NCI-H2081 (cell line): ENCODE measurements at regions not wholly inside any gene's neighbourhood (a gene's known extent, or its start where the extent isn't known, plus 50 kb on each side); places are given as distances from the start of the nearest gene placed in this dataset.
"Not testable (repeated sequence)": the region's sequence is repeated elsewhere in the genome, so short reads cannot be mapped to it uniquely, and the experiment has no call there.

Source experiments
- DNase-seq, 2 experiments: peaks; one replicate each; lab custom pipeline; 2025; lab: John Stamatoyannopoulos, UW

DNA sequence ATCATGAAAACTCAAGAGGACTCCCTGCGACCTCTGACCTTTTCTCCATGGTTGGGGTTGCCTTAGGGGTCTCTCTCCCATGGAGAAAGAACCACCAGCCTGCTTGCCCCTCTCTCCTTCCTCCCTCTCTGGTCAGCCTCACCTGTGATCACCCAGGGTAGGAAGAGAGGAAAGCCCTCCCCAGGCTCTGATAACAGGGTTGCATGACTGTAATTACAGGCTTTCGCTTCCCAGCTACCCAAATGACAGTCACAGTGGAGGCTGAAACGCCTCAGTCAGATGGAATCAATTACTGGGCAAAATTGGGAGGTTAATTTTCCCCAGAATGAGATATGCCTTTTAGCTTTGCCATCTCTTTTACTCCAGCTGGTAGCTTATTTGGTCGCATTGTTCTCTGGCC is 265.8 kb upstream of the SOX9 start:
- DNase-seq: peak; percentile 82 to 97

DNA sequence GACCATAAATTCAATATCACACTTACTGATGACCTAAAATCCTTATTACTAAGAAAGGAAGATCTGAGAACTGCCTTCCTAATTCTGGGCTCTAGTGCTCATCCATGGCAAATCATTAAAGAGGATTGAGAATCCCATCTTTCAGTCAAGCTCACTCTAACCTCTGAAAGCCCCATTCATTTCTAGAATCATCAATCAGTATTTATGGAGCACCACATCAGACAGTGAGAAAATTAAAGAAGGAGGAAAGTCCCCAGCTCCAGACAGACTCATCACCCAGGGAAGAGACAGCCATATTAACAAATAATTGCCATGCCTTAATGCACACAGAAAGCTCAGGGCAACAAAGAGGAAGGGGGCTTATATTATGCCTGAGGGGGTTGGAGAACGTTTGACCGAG is 256.1 kb upstream of the SOX9 start:
- DNase-seq: no peak

DNA sequence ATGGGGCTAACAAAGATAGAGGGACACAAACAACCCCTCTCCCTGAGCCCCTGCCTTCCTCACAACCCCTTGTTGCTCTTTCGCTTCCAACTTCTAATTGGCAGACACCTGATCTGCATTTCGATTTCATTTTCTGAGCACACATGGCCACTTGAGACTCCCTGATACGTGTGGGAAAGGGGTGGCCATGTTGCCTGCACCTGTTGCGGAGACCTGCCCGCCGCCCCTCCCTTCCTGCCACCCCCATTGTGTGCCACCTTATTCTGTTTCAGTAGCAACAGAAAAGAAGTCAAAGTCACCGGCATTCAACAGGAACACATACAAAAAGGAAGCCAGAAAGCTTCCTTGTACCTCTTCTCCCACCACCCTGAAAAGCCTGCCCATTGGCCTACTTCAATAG is 254.7 kb upstream of the SOX9 start:
- DNase-seq: no peak

DNA sequence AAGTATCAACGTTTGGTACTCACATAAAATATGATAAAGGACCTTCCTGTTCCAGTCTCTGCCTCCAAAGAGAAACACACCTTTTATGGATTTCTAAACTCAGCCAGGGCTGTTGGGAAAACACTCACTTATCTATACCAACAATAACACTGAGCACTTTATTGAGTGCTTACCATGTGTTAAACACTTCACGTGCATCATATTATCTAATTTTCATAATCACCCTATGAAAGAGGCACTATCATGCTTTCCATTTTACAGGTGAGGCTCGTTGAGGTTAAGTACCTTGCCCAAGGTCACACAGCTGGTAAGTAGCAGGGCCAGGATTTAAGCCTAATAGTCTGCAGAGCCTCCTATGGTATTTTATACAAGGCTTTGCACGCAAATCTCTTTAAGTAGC is 251.5 kb upstream of the SOX9 start:
- DNase-seq: no peak

DNA sequence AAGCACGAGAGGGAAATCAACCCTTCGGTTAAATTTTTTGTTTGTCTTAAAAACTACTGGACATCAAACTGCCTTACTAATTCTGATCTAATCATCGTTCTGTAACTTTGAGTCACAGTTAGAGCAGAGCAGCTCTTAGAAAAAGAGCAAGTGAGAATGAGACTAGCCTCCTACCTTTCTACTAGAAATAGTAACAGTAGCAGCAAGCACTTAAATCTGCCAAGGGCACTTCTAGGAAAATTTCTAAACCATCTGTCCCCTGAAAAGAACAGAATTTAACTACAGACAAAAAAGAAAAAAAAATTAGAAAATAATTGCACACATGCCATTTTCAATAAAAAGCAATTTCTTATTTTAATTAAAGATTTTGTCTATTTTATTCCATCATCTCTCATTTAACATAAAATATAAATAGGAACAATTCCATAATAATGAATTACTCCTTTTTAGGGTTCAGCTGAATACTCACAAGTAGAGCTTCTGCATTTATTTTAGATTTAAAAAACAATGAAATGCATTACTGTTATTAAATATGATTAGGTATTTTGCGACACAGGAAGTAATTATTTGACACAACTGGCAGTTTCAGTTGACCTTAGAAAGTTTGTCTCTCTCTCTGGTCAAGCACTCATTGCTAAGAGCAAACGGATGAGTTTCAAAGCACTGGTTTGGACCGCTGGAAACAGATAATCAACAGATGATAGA is 250.8 kb upstream of the SOX9 start:
- no peak for DNase-seq

DNA sequence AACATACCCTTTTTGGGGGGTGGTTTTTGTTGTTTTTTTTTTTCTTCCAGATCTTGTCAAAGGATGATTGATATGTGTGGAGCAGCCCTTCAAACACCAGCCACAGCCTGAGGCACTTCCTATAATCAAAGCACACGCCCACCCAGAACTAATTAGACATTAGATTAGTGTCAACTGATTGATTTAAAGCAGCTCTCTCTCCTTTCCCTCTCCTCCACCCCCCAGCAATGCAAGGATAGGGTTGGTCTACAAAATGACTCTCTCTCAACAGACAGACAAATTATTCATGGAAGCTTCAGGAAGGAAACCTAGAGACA is 250.3 kb upstream of the SOX9 start:
- DNase-seq: peak; percentile 17 to 39

DNA sequence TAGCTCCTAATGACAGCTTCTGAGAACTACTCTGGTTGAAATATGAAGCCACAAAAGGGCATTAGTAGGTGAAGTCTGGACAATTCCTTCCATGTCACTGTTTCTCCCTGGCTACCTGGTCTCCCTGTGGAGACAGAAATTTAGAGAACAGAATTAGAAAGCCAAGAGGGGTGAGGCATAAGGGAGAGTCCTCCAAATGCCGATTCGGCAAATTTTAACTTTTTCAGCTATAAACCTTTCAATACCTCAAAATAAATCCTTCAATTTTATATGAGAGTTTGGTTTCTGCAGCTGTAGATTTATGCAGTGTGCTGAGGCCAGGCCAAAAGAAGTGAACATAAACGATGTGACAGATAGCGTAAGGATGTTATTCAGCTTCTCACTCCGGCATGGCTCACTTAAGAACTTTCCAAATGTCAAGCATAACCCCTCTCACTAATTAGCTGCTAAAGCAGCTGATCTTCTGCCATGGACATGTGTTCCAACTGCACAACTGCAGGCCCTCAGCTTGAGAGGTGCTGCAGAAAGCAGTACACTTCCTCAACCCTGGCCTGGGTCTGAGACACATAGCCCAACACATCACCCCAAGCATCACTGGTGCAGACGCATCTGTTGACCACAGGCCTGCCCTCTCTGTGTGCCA is 247.9 kb upstream of the SOX9 start:
- no peak for DNase-seq

DNA sequence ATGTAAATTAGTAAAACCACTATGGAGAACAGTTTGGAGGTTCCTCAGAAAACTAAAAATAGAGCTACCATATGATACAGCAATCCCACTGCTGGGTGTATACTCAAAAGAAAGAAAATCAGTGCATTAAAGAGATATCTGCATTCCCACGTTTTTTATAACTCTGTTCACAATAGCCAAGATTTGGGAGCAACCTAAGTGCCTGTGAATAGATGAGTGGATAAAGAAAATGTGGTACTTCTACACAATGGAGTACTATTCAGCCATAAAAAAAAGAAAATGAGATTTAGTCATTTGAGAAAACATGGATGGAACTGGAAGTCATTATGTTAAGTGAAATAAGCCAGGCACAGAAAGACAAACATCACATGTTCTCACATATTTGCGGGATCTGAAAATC is 246.0 kb upstream of the SOX9 start:
- not testable (repeated sequence) for DNase-seq

DNA sequence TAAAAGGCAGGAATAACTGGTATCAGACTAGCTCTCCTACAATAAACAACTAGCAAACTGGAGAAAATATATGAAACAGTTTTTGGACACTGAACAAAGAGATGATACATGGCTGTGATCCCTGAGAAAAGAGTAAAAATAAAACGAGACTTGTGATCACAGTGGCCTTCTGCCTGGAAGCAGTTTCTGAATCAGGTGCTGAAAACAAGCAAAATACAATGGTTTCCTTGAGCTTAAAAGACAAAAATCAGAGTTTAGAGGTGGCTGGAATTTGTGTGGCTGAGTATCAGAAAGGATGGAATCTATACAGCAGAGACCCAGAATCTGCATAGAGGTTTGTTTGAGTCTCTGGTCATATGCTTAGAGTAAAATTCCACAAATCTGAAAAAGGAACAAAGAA is 242.5 kb upstream of the SOX9 start:
- DNase-seq: no peak

DNA sequence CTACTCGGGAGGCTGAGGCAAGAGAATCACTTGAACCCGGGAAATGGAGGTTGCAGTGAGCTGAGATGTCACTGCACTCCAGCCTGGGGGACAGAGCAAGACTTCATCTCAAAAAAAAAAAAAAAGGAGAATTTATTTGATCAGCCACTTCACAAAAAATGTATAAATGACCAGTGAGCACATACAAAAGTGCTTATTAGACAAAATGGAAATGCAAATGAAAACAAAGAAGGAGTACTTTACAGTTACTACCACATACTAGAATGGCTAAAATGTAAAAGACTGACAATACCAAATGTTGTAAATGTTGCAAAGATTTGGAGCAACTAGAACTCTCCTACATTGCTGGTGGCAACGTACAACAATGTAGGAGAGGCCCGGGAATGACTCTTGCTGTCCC is 241.8 kb upstream of the SOX9 start:
- no peak for DNase-seq

DNA sequence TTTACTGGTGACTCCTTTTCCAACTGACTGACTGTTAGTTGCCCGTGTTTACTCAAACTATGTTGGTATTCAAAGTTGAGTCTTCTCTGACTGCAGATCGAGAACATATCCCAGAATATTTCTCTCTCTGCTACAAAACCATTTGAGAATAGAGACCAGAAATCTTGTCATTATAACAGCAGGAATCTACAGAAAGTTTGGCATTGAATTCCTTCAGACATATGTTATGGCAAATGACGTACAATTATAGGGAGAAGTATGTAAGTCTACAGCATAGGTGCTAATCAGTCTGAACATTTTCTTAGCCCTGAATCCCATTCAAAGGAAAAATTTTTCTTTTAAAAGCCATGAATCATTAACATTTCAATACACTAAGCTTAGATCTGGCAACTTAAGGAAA is 239.8 kb upstream of the SOX9 start:
- no peak for DNase-seq

DNA sequence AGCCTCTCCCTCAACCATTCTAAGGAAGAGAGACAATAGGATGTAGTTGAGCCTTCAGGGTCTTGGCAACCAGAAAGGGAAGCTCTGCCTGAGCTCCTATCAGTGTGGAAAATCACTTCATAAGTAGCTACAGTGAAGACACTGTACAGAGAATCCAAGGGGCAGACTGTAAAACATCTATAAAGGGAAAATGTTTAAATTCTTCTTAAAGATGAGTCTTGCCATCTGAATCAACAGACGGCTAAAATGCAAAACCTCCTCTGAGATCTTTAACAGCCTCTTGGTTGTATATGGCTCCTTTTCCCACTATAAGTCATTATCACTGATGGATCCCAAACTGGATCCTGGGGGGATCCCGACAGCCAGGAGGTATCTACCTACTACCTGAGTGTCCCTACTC is 239.2 kb upstream of the SOX9 start:
- DNase-seq: no peak

DNA sequence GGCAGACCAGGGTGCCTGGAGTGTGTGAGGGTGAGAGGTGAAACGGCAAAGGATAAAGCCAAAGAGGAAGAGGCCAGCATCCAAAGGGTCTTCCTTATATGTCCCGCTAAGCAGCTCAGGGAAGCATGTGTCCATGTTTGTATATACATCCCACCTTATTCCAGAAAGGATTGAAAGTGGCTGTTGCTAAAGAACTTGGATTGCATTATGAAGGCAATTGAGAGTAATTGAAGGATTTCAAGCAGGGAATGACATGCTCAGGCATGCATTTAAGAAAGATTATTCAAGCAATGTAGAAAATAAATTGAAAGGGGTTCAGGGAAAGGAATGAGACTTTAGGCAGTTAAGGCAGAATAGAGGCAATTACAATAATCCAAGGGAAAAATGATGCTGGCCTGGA is 237.6 kb upstream of the SOX9 start:
- DNase-seq: no peak

DNA sequence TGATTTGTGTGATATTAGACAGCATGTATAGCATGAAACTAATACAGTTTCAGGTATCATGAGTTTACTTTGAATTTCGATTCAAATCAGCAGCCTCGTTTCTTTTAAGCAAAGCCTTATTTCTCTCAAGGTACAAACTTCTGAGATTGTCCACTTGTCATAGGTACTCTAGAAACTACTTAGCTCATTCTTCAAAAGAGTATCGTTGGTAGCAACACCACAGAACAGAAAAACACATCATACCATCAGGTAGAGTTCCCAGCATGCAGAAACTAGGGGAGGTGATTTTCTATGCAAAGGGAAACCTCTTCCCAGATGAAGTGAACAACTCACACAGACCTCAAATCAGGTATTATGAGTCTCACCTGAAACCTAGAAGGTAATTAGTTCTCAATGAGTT is 237.0 kb upstream of the SOX9 start:
- no peak for DNase-seq

DNA sequence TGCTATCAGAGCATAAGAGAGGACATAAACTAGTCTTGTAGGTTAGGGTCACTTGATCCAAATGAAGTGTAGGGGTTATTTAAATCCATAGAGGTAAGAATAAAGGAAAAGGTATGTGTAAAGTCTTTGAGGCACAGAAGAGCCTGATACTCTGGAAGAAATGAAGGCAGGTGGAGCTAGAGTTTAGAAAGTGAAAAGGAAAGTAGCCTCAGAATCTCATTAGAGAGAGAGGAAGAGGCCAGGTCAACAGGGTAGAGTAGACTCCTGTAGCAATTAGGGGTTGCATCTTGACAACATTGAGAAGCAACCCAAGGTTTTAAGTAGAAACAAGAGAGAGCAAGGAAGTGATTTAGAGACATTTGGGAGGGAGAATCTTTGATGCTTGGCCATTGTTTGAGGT is 235.2 kb upstream of the SOX9 start:
- DNase-seq: no peak

DNA sequence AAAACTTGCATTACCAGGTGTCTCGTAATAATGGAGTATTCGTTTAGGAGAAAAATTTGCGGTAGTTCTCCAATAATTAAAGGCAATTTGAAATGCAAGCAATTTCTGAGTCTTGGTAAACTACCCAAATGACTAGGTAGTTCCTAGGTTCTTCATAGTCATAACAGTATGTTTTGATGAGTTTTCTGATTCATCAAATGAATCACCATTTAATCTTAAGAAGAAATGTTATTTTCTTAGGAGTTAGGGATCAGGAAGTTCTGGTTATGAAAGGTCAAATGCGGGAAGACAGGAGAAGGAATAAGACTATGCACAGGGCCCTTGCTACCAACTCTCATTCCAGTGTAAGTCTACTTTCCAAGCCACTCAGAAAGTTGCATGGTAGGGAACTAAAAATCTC is 221.5 kb upstream of the SOX9 start:
- DNase-seq: no peak

DNA sequence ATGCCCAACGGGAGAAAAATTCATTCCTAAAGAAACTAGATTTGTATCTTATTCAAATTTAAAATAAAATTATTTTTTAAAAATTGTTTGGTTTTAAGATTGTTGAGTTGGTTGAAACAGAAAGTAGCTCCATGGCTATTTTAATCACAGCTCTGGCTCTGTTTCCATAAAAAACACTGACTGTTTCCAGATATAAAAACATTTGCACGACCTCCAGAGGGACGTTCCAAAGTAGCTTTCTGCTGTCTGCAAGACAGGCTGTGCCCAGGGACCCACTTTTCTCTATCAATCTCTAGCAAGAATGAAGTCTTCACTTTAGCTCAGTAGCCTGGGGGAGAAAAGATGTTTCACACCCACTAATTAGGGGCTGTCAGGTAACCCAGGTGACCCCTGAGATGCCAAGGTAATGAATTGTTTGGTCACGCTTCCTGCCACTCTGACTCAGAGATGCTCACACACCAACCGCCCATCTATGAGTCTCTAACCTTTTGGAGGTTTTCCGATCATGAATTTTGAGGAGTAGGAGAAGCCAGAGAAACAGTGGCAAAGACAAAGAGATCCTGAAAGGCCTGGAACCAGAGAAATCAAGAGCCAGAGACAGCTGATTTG is 220.1 kb upstream of the SOX9 start:
- no peak for DNase-seq

DNA sequence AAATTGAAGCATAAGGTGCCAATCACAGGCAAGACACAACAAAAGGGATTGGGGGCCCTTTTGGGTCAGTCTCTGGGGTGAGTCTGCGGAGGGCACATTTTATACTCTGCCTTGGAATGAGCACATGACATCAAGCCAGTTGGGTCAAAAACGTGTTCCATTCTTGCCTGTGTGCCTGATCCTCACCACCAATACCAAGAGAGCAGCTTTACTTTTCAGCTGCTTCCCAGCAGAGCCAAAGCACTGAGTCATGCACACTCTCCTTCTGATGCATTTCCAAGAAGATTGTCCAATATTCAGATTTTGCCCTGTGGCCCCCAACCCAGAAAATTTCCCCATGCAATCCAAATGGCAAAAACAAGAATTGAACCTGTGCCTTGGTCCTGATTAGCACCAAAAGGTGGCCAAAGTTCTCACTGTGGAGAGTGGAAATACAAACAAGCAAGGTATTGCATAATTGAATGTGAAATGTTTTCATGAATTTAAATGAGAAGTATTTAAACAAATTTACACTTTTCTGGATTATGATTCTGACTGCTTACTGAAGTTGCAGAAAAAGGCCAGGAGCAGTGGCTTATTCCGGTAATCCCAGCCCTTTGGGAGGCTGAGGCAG is 217.8 kb upstream of the SOX9 start:
- DNase-seq: no peak

DNA sequence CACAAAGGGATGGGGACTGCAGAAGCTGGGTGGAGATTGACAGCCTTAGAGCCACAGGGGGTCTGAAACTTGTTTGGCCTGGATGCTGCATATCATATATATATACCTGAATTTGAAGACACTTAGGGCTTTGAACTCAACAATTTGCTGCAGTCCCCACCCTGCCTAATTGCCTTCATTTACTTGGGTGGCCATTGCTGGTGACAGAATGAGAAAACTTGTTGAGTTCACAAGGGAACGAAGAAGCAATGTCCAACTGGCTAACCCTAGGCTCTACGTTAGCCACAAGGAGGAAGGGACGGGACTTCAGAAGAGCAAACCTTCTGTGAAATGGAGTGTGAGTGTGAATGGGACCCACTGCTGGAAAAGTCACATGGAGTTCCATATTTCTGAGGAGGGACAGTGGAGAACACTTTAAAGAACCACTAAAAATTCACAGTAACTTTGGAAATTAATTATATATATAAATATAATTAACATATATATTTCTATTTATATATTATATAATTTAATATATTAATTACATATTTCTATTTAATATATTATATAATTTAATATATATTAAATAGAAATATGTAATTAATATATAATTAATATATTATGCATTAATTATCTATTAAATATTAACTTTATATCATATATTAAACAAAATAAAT is 215.3 kb upstream of the SOX9 start:
- no peak for DNase-seq

DNA sequence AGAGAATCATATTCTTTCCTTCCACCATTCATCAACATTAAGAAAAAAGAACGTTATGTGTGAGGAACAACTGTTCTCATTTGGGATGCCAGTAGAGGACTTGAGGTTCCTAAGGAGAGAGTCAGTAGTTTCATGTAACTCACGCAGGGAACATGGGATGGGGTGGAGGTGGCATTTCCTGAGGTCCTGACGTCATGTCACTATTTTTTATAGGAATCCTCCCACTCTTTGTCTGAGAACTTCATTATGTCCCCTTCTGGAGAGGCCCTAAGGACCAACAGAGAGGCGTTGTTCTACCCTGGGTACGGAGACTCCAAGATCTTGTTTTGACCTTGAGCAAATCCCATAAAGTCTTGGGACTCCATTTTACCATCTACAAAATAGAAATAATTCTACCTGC is 211.7 kb upstream of the SOX9 start:
- no peak for DNase-seq

DNA sequence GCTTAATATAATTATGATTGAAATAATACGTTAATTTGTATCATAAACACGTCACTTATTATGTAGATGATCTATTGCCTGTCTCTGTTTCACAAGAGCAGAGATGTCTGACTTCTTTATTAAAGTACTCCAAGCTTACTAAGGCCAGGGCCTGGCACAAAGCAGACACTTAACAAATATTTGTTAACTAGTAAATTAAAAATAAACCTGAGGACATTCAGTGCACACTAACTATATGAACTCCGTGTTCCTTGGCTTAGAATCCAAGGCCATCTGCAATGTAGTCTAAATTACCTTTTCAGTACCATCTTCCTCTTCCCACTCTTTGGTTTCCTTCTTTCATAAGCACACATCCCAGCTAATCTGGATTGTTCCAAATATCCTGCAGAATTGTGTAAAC is 210.8 kb upstream of the SOX9 start:
- DNase-seq: no peak

DNA sequence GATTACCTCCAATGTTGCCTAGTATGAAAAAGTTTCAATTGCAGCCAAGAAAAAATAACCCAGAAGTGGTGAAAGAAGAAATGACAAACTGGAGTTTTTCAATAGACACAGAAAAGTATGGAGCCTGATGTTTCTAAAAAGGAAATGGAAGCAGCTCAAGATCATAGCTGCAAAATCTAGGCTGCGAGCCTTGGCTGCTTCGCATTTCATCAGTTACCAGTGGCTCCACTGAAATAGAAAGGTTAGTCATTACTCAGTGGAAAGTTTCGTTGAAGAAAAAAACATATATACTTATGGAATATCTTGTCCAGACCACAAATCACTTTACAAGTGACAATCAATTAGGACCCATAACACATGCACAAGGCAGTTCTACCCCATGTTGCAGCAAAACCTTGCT is 206.8 kb upstream of the SOX9 start:
- DNase-seq: no peak

DNA sequence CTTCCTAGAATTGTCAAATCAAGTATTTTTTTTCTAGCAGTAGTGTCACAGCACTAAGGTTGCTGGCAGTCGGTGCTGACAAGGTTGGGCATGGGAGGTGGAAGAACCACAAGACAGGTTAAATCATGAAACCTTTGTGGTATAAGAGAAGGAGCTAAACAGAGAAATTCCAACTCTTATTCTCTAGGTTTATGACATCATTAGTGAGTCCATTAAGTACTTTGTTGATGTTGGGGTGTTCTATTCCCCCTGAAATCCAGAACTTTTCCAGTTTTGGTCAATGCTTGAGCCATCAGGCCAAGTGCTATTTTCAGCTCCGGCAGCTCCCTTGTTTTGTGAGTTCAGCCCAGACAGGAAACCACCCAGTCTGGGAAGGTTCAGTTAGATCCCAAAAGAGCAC is 206.0 kb upstream of the SOX9 start:
- DNase-seq: no peak
